GM12873 (cell line): ENCODE measurements at regions not wholly inside any gene's neighbourhood (a gene's known extent, or its start where the extent isn't known, plus 50 kb on each side); places are given as distances from the start of the nearest gene placed in this dataset.

Experiments used
- CTCF ChIP-seq: IDR thresholded peaks from 2 replicates; pipeline ENCODE4 v1.5.1; 2012; ENCODE audit warnings: low read depth, mild to moderate bottlenecking, moderate library complexity, low read length, control low read depth; ENCODE audit not compliant: insufficient read depth; ENCODE audit errors: missing control alignments

- no peak for TF ChIP-seq CTCF
These were observed 699.2 kb downstream of the TUSC7 start for GRCh38 chr3:117408811-117409210.

GRCh38 chr3:117409256-117409655 is 699.7 kb downstream of the TUSC7 start:
- TF ChIP-seq CTCF: no peak

- TF ChIP-seq CTCF: no peak
These were observed 700.3 kb downstream of the TUSC7 start for GRCh38 chr3:117409701-117410459.

GRCh38 chr3:117411971-117412370 is 702.4 kb downstream of the TUSC7 start:
- TF ChIP-seq CTCF: no peak

GRCh38 chr3:117417411-117417810 is 707.8 kb downstream of the TUSC7 start:
- no peak for TF ChIP-seq CTCF

- TF ChIP-seq CTCF: no peak
These were observed 717.5 kb downstream of the TUSC7 start for GRCh38 chr3:117427081-117427480.

- no peak for TF ChIP-seq CTCF
These were observed 723.8 kb downstream of the TUSC7 start for GRCh38 chr3:117433427-117433826.
